Upper lobe of right lung (tissue), 1 donor: ENCODE measurements at regions not wholly inside any gene's neighbourhood (a gene's known extent, or its start where the extent isn't known, plus 50 kb on each side); places are given as distances from the start of the nearest gene placed in this dataset.

Source experiments
- ATAC-seq: fragments of 200-7000 bp; cut with Tn5 transposase; one replicate; pipeline ENCODE4 v1.9.1; 2020; ENCODE audit warnings: mild to moderate bottlenecking, moderate library complexity
- DNase-seq: peaks from one replicate; pipeline ENCODE4 v3.0.0-alpha.2; 2020
- H3K27ac ChIP-seq: fragments of 200-600 bp; one replicate; pipeline ENCODE4 v1.8.0; 2022
- H3K27me3 ChIP-seq: fragments of 200-600 bp; one replicate; pipeline ENCODE4 v1.8.0; 2022; ENCODE audit warnings: mild to moderate bottlenecking
- H3K36me3 ChIP-seq: fragments of 200-600 bp; one replicate; pipeline ENCODE4 v1.8.0; 2022
- H3K4me1 ChIP-seq: fragments of 200-600 bp; one replicate; pipeline ENCODE4 v1.8.0; 2022
- H3K4me3 ChIP-seq: fragments of 200-600 bp; one replicate; pipeline ENCODE4 v1.8.0; 2022; ENCODE audit warnings: mild to moderate bottlenecking
- H3K9me3 ChIP-seq: fragments of 200-600 bp; one replicate; pipeline ENCODE4 v1.8.0; 2022
- intact Hi-C: fragments of 100-400 bp; cut with DNase I; formaldehyde crosslinking; loops from one replicate; pipeline ENCODE4 v1.11.0; 2022
- TF ChIP-seq, protein P1 (sequence below): fragments of 200-600 bp; IDR thresholded peaks from one replicate; pipeline ENCODE4 v1.8.0; 2022; ENCODE audit warnings: antibody characterized with exemption
- donor health status: DM: no; HTN: yes; CAD: no; lungs with severe emphysema.

DNA sequence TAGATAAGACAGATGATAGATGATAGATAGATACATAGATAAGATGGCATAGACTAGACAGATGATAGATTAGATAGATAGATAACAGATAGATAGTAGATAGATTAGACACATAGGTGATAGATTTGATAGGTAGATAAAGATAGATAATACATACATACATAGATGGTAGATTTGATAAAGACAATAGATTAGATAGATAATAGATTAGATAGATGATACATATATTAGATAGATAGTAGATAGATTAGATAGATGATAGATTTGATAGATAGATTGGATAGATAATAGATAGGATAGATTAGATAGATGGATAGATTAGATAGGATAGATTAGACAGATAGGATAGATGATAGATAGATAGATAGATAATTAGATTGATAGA is 327.6 kb downstream of the BRD1 start:
- intact Hi-C loops = no loop called here
- no peak overlapping the region for H3K4me3 ChIP-seq
- TF ChIP-seq, protein P1, sequence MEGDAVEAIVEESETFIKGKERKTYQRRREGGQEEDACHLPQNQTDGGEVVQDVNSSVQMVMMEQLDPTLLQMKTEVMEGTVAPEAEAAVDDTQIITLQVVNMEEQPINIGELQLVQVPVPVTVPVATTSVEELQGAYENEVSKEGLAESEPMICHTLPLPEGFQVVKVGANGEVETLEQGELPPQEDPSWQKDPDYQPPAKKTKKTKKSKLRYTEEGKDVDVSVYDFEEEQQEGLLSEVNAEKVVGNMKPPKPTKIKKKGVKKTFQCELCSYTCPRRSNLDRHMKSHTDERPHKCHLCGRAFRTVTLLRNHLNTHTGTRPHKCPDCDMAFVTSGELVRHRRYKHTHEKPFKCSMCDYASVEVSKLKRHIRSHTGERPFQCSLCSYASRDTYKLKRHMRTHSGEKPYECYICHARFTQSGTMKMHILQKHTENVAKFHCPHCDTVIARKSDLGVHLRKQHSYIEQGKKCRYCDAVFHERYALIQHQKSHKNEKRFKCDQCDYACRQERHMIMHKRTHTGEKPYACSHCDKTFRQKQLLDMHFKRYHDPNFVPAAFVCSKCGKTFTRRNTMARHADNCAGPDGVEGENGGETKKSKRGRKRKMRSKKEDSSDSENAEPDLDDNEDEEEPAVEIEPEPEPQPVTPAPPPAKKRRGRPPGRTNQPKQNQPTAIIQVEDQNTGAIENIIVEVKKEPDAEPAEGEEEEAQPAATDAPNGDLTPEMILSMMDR = no peak
- H3K27me3 ChIP-seq = no peaks in the 10 kb centered on the region
- no peaks in the 10 kb centered on the region for H3K36me3 ChIP-seq
- H3K9me3 ChIP-seq = no peaks in the 10 kb centered on the region
- no peak for ATAC-seq
- H3K4me1 ChIP-seq = no peaks in the 10 kb centered on the region
- DNase-seq = no peak
- no peak overlapping the region for H3K27ac ChIP-seq

DNA sequence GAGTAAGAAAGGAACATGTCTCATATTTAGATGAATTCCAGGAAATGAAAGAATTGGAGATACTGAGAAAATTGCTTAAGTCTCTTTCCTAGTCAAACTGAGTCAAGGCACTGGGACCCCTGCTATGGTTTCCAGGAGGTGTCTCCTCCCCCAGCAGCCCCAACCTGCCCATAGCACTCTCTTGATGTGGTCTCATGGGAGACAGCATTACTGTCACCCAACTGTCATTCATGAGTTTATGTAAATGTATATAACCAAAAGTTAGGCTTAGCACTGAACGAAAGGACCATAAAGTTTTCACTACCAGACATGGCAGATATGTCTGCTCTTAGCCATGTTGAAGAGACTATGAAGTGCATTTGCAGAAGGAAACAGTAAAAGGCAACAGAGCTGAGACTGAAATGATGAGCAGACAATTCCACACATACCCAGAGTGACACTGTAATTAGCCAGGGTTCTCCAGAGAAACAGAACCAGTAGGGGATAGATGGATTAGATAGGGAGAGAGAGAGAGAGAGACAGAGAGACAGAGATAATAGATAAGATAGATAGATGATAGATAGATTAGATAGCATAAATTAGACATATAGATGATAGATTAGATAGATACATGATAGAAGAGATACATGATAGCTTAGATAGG is 328.1 kb downstream of the BRD1 start:
- H3K9me3 ChIP-seq = no peaks in the 10 kb centered on the region
- no peak overlapping the region for H3K4me3 ChIP-seq
- H3K36me3 ChIP-seq = no peaks in the 10 kb centered on the region
- intact Hi-C loops = no loop called here
- DNase-seq = no peak
- H3K4me1 ChIP-seq = no peaks in the 10 kb centered on the region
- H3K27me3 ChIP-seq = no peaks in the 10 kb centered on the region
- no peak for ATAC-seq
- TF ChIP-seq, protein P1 = no peak
- H3K27ac ChIP-seq = no peak overlapping the region

DNA sequence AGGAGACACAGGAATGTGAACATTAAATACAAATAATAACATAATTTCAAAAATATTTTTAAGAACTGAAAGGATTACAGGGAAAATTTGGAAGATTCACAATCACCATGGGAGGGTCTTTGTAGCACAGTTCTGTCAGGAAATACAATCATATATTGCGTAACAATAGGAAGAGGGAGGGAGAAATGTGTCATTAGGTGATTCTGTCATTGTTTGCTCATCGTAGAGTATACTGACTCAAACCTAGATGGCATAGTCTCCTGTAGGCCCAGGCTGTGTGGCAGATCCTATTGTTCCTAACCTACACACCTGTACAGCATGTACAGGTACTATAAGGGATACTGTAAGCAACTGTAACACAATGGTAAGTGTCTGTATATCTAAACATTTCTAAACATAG is 330.4 kb downstream of the BRD1 start:
- no peak for DNase-seq
- TF ChIP-seq, protein P1 = no peak
- H3K4me3 ChIP-seq = no peak overlapping the region
- intact Hi-C loops = no loop called here
- H3K27ac ChIP-seq = no peak overlapping the region
- H3K4me1 ChIP-seq = no peaks in the 10 kb centered on the region
- ATAC-seq = no peak
- H3K27me3 ChIP-seq = no peaks in the 10 kb centered on the region
- H3K36me3 ChIP-seq = no peaks in the 10 kb centered on the region
- H3K9me3 ChIP-seq = no peaks in the 10 kb centered on the region

DNA sequence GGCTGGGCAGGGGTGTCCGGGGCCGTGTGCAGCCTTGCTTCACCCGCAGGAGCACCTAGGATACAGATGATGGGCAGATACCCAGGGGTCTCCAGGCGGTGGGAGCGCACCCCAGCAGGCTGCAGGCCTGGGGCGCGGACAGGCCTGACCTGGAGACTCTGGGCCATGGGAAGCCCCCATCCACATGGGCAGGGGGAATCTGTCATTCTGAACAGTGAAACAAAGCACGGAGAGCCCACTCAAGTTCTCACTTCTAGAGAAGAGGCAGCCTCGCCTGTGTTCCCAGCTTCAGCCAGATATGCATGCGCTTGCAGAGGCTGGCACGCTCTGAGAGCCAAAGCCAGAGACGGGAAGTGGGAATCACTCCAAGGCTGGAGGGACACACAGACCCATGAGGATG is 333.1 kb downstream of the BRD1 start:
- H3K4me3 ChIP-seq = no peak overlapping the region
- no peaks in the 10 kb centered on the region for H3K4me1 ChIP-seq
- H3K36me3 ChIP-seq = no peaks in the 10 kb centered on the region
- TF ChIP-seq, protein P1 = no peak
- ATAC-seq = no peak
- H3K27ac ChIP-seq = no peak overlapping the region
- no peaks in the 10 kb centered on the region for H3K27me3 ChIP-seq
- no peaks in the 10 kb centered on the region for H3K9me3 ChIP-seq
- intact Hi-C loops = no loop called here
- no peak for DNase-seq

DNA sequence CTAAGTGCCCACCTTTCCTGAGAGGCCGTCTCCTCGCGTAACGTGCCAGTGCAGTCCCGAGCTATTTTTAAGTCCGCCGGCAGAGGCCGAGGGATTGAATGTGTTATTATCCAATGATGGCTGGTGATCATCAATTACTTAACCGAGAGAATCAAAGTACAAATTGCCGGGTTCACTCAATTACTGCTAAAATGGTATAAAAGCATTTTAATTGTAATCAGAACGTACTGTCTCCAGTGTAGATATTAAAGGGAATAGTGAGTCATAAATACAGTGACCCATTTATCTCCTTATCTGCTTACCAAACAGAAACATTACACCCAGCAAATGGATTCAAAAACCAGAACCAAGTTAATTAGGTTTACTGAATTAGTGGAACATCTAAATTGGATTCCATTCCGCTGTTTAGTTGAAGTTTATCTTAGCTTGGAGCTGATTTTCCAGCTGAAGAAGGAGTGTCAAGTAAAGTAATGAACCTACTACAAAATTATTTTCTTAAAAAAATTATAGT is 334.9 kb downstream of the BRD1 start:
- intact Hi-C loops = no loop called here

More for the DNA sequence above, 334.9 kb downstream of the BRD1 start:
- H3K27me3 ChIP-seq = no peaks in the 10 kb centered on the region
- no peaks in the 10 kb centered on the region for H3K4me1 ChIP-seq
- H3K36me3 ChIP-seq = no peaks in the 10 kb centered on the region
- DNase-seq (no peak), ATAC-seq (no peak)
- TF ChIP-seq, protein P1 = no peak
- H3K9me3 ChIP-seq = no peaks in the 10 kb centered on the region
- no peak overlapping the region for H3K4me3 ChIP-seq
- no peak overlapping the region for H3K27ac ChIP-seq
